AG09309 (cell line): ENCODE measurements at regions not wholly inside any gene's neighbourhood (a gene's known extent, or its start where the extent isn't known, plus 50 kb on each side); places are given as distances from the start of the nearest gene placed in this dataset.

ENCODE experiments used
- DNase-seq: peaks from one replicate; pipeline ENCODE4 v3.0.0-alpha.2; 2010; ENCODE audit warnings: low read depth
- H3K4me3 ChIP-seq: 2 replicates; pipeline ENCODE4 v1.5.1; 2011; ENCODE audit warnings: mild to moderate bottlenecking, low read depth, low read length, moderate library complexity; ENCODE audit not compliant: control insufficient read depth
- TF ChIP-seq, protein P1 (sequence below): IDR thresholded peaks from 2 replicates; pipeline ENCODE4 v1.5.1; 2011; ENCODE audit warnings: mild to moderate bottlenecking, low read depth, low read length, inconsistent platforms; ENCODE audit not compliant: insufficient read depth, control insufficient read depth; ENCODE audit errors: missing control alignments

DNA sequence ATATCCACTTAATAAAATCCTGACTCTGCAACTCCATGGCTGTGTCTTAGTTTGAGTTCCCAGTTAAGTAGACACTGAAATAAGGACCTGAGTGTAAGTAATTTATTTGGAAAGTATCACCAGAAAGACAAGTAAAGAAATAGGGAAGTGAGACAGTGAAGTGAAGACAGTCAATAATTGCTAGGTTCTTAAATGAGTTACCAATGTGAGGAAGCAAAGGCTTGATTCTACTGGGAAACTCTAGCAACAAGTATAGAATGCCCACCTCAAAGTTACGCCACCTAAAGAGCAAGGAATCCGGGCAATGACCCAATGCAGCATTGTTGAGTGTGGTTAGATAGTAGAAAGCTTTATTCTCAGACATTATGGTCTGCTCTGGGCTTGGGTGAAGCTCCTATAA lies 383.9 kb downstream of the TLR4 start:
- DNase-seq: no peak
- H3K4me3 ChIP-seq: no peak overlapping the region
- TF ChIP-seq, protein P1, sequence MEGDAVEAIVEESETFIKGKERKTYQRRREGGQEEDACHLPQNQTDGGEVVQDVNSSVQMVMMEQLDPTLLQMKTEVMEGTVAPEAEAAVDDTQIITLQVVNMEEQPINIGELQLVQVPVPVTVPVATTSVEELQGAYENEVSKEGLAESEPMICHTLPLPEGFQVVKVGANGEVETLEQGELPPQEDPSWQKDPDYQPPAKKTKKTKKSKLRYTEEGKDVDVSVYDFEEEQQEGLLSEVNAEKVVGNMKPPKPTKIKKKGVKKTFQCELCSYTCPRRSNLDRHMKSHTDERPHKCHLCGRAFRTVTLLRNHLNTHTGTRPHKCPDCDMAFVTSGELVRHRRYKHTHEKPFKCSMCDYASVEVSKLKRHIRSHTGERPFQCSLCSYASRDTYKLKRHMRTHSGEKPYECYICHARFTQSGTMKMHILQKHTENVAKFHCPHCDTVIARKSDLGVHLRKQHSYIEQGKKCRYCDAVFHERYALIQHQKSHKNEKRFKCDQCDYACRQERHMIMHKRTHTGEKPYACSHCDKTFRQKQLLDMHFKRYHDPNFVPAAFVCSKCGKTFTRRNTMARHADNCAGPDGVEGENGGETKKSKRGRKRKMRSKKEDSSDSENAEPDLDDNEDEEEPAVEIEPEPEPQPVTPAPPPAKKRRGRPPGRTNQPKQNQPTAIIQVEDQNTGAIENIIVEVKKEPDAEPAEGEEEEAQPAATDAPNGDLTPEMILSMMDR: no peak

DNA sequence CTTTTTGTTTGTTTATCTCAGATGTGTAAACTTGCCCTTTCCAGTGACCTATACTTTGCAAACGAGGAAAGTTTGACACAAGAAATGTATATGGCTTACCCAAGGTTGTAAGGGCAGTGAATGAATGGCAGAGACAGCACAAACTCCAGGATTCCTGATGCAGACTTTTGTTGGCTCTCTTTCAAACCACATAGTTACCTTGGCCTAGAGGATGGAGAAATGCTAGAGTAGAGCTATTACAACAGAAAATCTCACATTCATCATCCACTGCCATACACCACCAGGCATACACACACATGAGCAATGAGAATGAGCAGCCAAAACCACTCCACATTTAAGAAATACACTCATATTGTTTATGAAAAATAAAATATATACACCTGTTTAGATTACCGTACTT lies 387.0 kb downstream of the TLR4 start:
- DNase-seq: no peak
- H3K4me3 ChIP-seq: no peak overlapping the region
- TF ChIP-seq, protein P1: no peak

DNA sequence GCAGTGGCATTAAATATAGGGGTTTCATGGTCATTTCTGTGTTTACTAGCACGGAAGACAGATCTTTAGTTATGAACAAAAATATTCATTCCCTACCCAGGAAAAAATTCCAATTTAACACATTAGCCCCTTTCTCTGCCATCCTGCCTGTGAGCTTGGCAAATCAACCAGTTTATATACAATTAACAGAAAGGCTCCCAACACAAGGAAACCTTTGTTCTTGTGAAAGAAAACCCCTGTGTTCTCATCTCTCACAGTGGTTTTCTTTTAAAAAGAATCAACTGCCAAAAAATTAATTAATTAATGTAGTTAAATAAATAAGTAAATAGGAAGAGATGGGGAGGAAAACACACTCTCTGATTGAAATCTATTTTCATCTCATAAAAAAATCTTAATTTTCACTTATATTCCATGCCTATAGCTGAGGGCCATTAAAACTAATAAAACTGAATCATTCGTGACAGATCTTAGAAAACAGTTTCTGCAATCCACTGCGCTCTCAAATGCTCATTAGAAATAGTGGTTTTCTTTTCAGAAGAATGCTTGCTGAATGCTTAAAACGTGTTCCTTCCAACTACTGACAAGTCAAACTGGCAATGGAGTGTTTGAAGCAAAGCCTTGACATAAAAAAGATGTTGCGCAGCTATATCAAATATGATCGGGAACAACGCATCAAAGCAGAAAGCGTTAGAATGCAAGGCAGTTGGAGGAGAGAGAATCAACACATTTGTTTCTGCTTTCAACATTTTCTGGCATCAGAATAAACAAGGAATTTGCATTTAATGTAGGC lies 387.7 kb downstream of the TLR4 start:
- TF ChIP-seq, protein P1: no peak
- no peak for DNase-seq
- H3K4me3 ChIP-seq: no peak overlapping the region

DNA sequence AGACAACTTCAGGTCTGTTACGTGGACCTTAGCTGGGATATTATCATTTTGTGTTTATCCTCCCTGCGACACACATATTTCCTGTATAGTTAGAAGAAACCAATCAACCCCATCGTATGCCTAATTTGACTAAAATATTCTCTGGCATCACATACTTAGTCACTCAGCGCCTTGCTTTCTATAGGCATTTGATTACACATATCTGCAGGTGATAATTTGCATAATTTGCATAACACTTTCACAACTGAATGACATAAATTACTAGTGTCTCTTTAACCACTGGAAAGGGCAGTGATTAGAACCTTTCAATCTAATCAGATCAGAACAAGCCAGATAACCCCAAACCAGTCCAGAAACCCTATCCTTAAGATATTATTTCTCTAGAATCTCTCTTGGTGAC lies 390.2 kb downstream of the TLR4 start:
- DNase-seq: no peak
- TF ChIP-seq, protein P1: no peak
- no peak overlapping the region for H3K4me3 ChIP-seq

DNA sequence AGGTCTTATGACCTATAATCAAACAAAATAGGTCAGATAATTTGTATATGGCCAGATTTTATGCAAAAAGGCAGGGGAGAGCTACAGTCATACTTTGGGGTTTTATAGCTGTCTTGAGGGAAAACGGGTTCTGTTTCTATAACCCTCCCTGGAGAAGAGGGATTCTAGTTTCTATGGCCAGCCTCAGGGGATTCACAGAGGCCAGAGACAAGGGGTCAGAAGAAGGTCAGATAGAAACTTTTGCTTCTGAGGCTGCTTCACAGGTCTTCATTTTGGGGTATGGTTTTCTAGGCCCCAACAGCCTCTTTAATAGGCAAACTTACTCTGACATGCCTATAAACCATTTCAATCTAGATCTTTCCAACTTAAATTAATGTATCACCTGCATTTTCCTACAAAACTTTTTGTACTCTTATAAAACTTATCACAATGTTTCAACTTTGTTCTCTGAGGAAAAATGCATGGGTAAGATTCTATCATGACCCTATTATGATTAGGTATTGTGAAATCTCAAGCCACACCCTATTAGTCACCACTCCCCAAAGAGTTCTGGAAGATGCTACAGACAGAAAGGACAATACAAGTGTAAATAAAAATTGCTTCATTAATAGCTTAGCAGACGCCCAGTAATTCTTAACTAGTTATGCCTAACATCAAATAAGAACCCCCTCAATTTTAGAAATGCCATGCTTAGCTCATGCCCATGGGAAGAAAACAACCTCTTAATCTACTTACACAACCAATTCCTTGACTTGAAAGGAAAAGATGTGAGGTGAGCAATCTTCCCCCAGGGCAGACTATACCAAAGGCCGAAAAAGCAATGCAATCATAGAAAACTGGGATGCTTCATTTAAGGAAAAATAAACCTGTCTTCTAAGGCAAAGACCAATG lies 396.6 kb downstream of the TLR4 start:
- no peak overlapping the region for H3K4me3 ChIP-seq
- DNase-seq: no peak
- TF ChIP-seq, protein P1: no peak

DNA sequence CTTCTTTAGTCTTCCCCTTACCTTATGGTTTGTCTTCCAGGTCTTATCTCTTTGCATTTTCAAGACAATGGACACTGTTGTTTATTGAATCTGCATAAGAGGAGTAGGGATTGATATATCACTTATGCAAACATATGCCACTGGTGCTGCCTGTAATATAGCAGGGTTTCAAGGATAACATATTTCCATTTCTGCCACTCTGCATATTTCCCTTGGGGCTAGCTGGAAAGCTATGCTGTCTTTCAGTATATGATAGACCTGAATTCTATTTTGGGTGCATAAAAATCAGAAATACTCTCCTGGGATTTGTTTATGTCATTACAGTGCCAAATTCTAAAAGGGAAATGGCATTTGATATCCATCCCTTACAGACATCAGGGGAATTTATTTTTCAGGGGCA lies 400.2 kb downstream of the TLR4 start:
- H3K4me3 ChIP-seq: no peak overlapping the region
- TF ChIP-seq, protein P1: no peak
- DNase-seq: no peak
